ENCODE measurements at regions not wholly inside any gene's neighbourhood (a gene's known extent, or its start where the extent isn't known, plus 50 kb on each side); places are given as distances from the start of the nearest gene placed in this dataset.

DNA sequence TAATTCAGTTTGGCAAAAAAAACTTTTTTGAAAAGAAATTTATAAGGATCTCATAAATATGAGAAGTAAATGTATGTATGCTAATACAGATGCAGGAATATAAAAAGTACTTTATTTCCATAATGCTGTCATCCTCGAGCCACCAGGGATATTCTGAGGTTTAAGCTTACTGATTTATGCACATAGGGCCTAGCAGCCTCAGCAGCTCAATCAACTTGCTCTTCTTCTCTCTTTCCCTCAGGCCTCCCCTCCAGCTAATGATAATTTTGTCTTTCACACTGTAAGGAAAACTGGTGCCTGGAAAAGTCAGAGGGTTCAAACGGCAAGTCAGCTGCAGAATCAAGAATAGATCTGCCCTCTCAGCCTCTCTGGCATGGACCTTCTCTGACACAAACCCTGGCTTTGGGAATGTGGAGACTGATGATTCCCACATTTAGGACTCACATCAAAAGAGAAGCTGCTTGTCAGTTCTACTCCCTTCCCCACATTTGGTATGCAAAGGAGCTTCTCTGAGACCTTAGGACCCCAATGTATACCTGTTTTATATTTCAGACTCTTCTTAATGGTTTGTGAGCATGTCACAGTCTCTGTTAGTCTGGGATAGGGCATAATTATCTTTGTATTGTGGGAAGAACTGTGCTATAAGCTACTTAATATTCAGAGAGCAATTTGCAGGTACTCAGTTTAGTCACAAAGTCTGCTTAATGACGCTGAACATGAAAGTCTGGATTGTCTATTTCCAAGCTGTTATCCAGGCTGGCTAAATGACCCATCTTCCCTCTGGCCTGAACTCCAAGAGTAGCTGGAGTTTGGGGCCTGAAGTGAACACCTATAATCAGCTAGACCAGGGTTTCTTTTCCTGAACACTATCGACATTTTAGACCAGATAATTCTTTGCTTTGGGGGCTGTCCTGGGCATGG lies 52.1 kb upstream of the DIPK1A start:
- 87 to 89% methylated on average over 4 of the region's 4 CpGs for WGBS, 2 donors
- Histone ChIP-seq H3K36me3 (no peaks in the 10 kb centered on the region), H3K27ac (no peak overlapping the region), H3K9me3 (no peaks in the 10 kb centered on the region), H3K27me3 (no peaks in the 10 kb centered on the region), H3K4me3 (no peak overlapping the region), H3K4me1 (no peaks in the 10 kb centered on the region)
- ATAC-seq (ENCODE audit: low FRiP score in 2 of 2) (no peak), DNase-seq (no peak)
- TF ChIP-seq POLR2AphosphoS5 (IDR thresholded peaks at IDR 0.05) = no peak
- no peak for TF ChIP-seq EP300 (IDR thresholded peaks at IDR 0.05)
- TF ChIP-seq POLR2A (IDR thresholded peaks at IDR 0.05) = no peak
- TF ChIP-seq, protein P1, sequence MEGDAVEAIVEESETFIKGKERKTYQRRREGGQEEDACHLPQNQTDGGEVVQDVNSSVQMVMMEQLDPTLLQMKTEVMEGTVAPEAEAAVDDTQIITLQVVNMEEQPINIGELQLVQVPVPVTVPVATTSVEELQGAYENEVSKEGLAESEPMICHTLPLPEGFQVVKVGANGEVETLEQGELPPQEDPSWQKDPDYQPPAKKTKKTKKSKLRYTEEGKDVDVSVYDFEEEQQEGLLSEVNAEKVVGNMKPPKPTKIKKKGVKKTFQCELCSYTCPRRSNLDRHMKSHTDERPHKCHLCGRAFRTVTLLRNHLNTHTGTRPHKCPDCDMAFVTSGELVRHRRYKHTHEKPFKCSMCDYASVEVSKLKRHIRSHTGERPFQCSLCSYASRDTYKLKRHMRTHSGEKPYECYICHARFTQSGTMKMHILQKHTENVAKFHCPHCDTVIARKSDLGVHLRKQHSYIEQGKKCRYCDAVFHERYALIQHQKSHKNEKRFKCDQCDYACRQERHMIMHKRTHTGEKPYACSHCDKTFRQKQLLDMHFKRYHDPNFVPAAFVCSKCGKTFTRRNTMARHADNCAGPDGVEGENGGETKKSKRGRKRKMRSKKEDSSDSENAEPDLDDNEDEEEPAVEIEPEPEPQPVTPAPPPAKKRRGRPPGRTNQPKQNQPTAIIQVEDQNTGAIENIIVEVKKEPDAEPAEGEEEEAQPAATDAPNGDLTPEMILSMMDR (IDR thresholded peaks at IDR 0.05) = no peak

DNA sequence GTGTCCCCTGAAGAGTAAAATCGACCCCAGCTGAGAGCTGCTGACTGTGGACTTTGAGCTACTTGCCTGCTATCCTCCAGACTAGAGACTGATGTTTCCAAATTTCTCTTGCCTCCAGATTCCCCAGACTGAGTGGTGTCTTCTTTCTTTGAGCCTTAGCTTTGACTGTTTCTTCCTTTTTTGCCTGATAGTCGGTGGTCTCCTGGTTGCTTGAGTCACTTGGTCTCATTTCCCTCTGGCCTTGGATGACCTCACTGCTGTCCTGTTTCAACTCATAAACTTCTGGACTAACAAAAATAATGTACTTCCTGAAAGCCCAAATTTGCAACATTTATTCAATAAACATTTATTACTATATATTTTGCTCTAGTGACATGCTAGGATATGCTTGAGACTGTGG lies 52.9 kb upstream of the DIPK1A start:
- H3K27ac ChIP-seq = no peak overlapping the region
- TF ChIP-seq POLR2AphosphoS5 (IDR thresholded peaks at IDR 0.05) (no peak), POLR2A (IDR thresholded peaks at IDR 0.05) (no peak), EP300 (IDR thresholded peaks at IDR 0.05) (no peak)
- TF ChIP-seq, protein P1 (IDR thresholded peaks at IDR 0.05) = no peak
- H3K4me3 ChIP-seq = no peak overlapping the region
- no peaks in the 10 kb centered on the region for H3K9me3 ChIP-seq
- 53 to 64% methylated on average over 2 of the region's 2 CpGs for WGBS, 2 donors
- H3K36me3 ChIP-seq = no peaks in the 10 kb centered on the region
- no peaks in the 10 kb centered on the region for H3K27me3 ChIP-seq
- no peaks in the 10 kb centered on the region for H3K4me1 ChIP-seq
- DNase-seq (no peak), ATAC-seq (ENCODE audit: low FRiP score in 2 of 2) (no peak)

DNA sequence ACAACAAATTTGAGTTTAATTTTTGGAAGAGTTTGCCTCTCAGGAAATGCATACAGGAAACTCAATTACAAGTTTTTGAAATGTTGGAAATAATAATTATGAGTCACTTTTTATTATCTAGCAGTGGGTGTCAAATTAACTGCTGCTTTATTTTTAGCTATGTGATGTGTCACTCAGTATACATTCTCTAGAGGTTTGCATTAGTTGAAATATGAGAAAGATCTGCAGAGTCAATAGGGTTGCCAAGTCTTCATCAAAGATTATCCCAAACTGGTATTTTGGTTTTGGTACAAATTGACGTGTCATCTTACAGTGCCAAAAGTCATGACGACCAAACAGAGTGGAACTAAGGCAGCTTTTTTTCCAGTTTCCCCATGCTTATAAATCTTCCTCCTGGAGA lies 54.3 kb upstream of the DIPK1A start:
- Histone ChIP-seq H3K4me3 (no peak overlapping the region), H3K27ac (no peak overlapping the region), H3K27me3 (no peaks in the 10 kb centered on the region), H3K9me3 (no peaks in the 10 kb centered on the region), H3K4me1 (no peaks in the 10 kb centered on the region), H3K36me3 (no peaks in the 10 kb centered on the region)
- DNase-seq (no peak), ATAC-seq (ENCODE audit: low FRiP score in 2 of 2) (no peak)
- WGBS, 2 donors = 55 to 56% methylated on average over 2 of the region's 2 CpGs
- TF ChIP-seq EP300 (IDR thresholded peaks at IDR 0.05) (no peak), POLR2A (IDR thresholded peaks at IDR 0.05) (no peak), POLR2AphosphoS5 (IDR thresholded peaks at IDR 0.05) (no peak)
- TF ChIP-seq, protein P1 (IDR thresholded peaks at IDR 0.05) = no peak

DNA sequence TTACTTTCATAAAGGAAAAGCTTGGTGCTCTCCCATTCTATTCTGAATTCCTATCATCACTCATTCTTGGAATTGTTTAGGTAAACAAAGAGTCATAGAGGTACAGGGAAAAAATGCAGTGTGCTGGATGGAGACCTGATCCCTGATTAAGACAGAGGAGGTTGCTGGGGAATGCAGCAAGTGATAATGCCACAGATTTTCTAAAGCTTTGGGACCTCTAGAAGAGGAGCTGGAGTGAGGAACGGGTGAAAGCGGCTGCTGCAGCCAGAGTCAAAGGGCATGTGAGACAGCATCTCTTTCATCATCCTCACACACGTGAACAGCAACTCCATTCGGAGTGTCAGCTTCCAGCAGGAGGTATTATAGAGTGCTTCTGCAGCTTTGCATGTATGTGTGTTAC lies 54.9 kb upstream of the DIPK1A start:
- Histone ChIP-seq H3K27ac (no peak overlapping the region), H3K27me3 (no peaks in the 10 kb centered on the region), H3K4me3 (no peak overlapping the region), H3K36me3 (no peaks in the 10 kb centered on the region), H3K4me1 (no peaks in the 10 kb centered on the region), H3K9me3 (no peaks in the 10 kb centered on the region)
- no peak for ATAC-seq (ENCODE audit: low FRiP score in 2 of 2)
- 45 to 61% methylated on average over 4 of the region's 4 CpGs for WGBS, 2 donors
- no peak for DNase-seq
- no peak for TF ChIP-seq POLR2AphosphoS5 (IDR thresholded peaks at IDR 0.05)
- TF ChIP-seq, protein P1 (IDR thresholded peaks at IDR 0.05) = no peak
- TF ChIP-seq EP300 (IDR thresholded peaks at IDR 0.05) = no peak
- no peak for TF ChIP-seq POLR2A (IDR thresholded peaks at IDR 0.05)
